ENCODE measurements at regions not wholly inside any gene's neighbourhood (a gene's known extent, or its start where the extent isn't known, plus 50 kb on each side); places are given as distances from the start of the nearest gene placed in this dataset.

GRCh38 chr6:93728150-93728549 is 308.8 kb upstream of the EPHA7 start:
- no peak for TF ChIP-seq POLR2A (IDR thresholded peaks at IDR 0.05)
- TF ChIP-seq, protein P1, sequence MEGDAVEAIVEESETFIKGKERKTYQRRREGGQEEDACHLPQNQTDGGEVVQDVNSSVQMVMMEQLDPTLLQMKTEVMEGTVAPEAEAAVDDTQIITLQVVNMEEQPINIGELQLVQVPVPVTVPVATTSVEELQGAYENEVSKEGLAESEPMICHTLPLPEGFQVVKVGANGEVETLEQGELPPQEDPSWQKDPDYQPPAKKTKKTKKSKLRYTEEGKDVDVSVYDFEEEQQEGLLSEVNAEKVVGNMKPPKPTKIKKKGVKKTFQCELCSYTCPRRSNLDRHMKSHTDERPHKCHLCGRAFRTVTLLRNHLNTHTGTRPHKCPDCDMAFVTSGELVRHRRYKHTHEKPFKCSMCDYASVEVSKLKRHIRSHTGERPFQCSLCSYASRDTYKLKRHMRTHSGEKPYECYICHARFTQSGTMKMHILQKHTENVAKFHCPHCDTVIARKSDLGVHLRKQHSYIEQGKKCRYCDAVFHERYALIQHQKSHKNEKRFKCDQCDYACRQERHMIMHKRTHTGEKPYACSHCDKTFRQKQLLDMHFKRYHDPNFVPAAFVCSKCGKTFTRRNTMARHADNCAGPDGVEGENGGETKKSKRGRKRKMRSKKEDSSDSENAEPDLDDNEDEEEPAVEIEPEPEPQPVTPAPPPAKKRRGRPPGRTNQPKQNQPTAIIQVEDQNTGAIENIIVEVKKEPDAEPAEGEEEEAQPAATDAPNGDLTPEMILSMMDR (IDR thresholded peaks at IDR 0.05): no peak

Measured in ovary (tissue), 3 donors.